Psoas muscle (tissue), 7 donors: ENCODE measurements at regions not wholly inside any gene's neighbourhood (a gene's known extent, or its start where the extent isn't known, plus 50 kb on each side); places are given as distances from the start of the nearest gene placed in this dataset.

Experiments used
- ATAC-seq, 4 donors: fragments of 200-7000 bp; cut with Tn5 transposase; one replicate each; pipeline ENCODE4 v1.9.1; 2020; ENCODE audit warnings: moderate library complexity in 3 of 4, mild to moderate bottlenecking in 2 of 4
- DNase-seq, 2 donors: peaks; one replicate each; pipeline ENCODE4 v3.0.0-alpha.2; 2020
- H3K27ac ChIP-seq: fragments of 200-600 bp; one replicate; pipeline ENCODE4 v1.8.0; 2022
- H3K27me3 ChIP-seq, 3 donors: fragments of 200-600 bp in 1 of 3; one replicate each; pipeline versions ENCODE4 v1.6.1 to v1.8.0; 2013 to 2022; ENCODE audit warnings: low read length in 2 of 3, mild to moderate bottlenecking in 2 of 3, moderate library complexity in 1 of 3; ENCODE audit not compliant: insufficient read depth in 3 of 3
- H3K36me3 ChIP-seq, 2 donors: fragments of 200-600 bp in 1 of 2; one replicate each; pipeline versions ENCODE4 v1.6.1 to v1.8.0; 2013 to 2022; ENCODE audit warnings: low read depth in 1 of 2, mild to moderate bottlenecking in 1 of 2, moderate library complexity in 1 of 2; ENCODE audit not compliant: insufficient read depth in 1 of 2
- H3K4me1 ChIP-seq: fragments of 200-600 bp; one replicate; pipeline ENCODE4 v1.8.0; 2022
- H3K4me3 ChIP-seq: fragments of 200-600 bp; one replicate; pipeline ENCODE4 v1.8.0; 2022; ENCODE audit warnings: mild to moderate bottlenecking
- H3K9me3 ChIP-seq: fragments of 200-600 bp; one replicate; pipeline ENCODE4 v1.8.0; 2022
- WGBS, 3 donors: extraction: QIAGEN DNeasy Blood & Tissue Kit; methylation state at CpG; one replicate each; pipeline versions ENCODE4 v1.1.6 to v1.1.7; 2013; 5-methylcytosine and 5-hydroxymethylcytosine counted together
- intact Hi-C, 2 donors: fragments of 100-400 bp; cut with DNase I; formaldehyde crosslinking; loops; one replicate each; pipeline versions ENCODE4 v1.11.0 to v1.14.2; 2022
- TF ChIP-seq, protein P1 (sequence below): fragments of 200-600 bp; IDR thresholded peaks from one replicate; pipeline ENCODE4 v1.8.0; 2022; ENCODE audit warnings: antibody characterized with exemption
- donor health status: healthy with polysubstance abuse.
- donor health status: DM: no; HTN: no; CAD: no; lungs with moderate emphysema.
- donor health status: Bipolar disorder and iron deficiency.
- donor health status: healthy.
- donor health status: DM: yes; HTN: yes; CAD: no.
- donor health status: DM: no; HTN: no; CAD: no.
- donor health status: DM: yes; HTN: yes; CAD: no.

DNA sequence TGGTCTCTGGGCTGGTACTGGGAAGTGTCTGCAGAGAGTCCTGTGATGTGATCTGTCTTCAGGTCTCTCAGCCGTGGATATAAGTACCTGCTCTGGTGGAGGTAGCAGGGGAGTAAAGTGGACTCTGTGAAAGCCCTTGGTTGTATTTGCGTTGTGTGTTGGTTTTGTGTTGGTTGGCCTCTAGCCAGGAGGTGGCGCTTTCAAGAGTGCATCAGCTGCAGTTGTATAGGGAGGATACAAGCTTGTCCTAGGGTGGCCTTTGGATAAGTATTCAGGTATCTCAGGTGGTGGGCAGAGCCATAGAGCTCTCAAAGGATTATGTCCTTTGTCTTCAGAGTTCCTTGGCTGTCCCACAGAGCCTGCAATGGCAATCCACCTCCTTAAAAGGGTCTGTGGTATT, 111.6 kb downstream of the MAGEB17 start:
- ATAC-seq (no peak), DNase-seq (no peak)
- no peak overlapping the region for H3K4me3 ChIP-seq
- intact Hi-C loops: loop anchor here in 1 of 2 donors (5.0 kb wide), 1 partner anchor 137 kb away; no protein-coding TSS in a partner anchor
- H3K4me1 ChIP-seq: no peaks in the 10 kb centered on the region
- H3K9me3 ChIP-seq: no peaks in the 10 kb centered on the region
- TF ChIP-seq, protein P1, sequence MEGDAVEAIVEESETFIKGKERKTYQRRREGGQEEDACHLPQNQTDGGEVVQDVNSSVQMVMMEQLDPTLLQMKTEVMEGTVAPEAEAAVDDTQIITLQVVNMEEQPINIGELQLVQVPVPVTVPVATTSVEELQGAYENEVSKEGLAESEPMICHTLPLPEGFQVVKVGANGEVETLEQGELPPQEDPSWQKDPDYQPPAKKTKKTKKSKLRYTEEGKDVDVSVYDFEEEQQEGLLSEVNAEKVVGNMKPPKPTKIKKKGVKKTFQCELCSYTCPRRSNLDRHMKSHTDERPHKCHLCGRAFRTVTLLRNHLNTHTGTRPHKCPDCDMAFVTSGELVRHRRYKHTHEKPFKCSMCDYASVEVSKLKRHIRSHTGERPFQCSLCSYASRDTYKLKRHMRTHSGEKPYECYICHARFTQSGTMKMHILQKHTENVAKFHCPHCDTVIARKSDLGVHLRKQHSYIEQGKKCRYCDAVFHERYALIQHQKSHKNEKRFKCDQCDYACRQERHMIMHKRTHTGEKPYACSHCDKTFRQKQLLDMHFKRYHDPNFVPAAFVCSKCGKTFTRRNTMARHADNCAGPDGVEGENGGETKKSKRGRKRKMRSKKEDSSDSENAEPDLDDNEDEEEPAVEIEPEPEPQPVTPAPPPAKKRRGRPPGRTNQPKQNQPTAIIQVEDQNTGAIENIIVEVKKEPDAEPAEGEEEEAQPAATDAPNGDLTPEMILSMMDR: no peak
- 69 to 81% (median 76%) methylated on average over 3 of the region's 3 CpGs for WGBS, 3 donors
- no peaks in the 10 kb centered on the region for H3K27me3 ChIP-seq
- H3K36me3 ChIP-seq: no peaks in the 10 kb centered on the region
- no peak overlapping the region for H3K27ac ChIP-seq

DNA sequence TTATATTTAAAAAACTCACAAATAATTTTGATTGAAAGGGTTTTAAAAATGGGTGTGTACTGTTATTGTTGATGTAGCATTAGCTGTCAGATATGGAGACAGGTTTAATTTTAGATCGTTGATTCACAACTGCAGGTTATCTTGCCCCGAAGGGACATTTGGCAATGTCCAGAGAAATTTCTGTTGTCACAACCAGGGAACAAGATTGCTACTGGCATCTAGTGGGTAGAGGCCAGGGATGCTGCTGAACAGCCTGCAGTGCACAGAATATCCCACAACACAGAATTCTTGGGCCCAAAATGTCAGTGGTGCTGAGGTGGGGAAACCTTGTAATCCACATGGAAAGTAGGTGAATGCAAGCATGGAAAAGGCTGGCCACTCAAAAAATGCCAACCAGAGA, 114.9 kb downstream of the MAGEB17 start:
- H3K9me3 ChIP-seq: no peaks in the 10 kb centered on the region
- no peaks in the 10 kb centered on the region for H3K27me3 ChIP-seq
- DNase-seq (no peak), ATAC-seq (peak in 2 of 4 donors; percentile 15 to 38)
- WGBS, 3 donors: 39 to 67% (median 64%) methylated on average over 2 of the region's 2 CpGs
- TF ChIP-seq, protein P1: no peak
- no peak overlapping the region for H3K4me3 ChIP-seq
- intact Hi-C loops: no loop called here
- no peak overlapping the region for H3K27ac ChIP-seq
- no peaks in the 10 kb centered on the region for H3K36me3 ChIP-seq
- H3K4me1 ChIP-seq: no peaks in the 10 kb centered on the region

DNA sequence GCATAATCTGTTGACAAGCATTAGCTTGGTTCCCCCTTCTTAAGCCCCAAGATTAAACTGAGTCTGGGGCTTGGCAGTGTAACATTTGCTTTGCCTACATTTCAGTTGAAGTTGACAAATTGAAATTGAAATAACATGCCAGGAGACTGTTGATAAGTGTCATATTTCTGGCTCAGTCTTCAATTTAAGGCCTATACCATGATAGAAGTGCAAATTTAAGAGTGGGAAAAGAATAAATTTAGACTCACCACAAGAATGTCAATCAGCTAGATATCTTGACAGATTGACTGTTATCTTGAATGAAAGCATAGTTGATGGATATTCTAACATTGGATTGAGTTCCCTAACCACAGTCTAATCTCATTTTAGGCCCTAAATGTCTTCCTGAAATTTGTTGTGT, 117.6 kb downstream of the MAGEB17 start:
- no peak for DNase-seq
- no peak for ATAC-seq
- Histone ChIP-seq H3K27ac (no peak overlapping the region), H3K27me3 (no peaks in the 10 kb centered on the region), H3K9me3 (no peaks in the 10 kb centered on the region), H3K36me3 (no peaks in the 10 kb centered on the region), H3K4me1 (no peaks in the 10 kb centered on the region), H3K4me3 (no peak overlapping the region)
- TF ChIP-seq, protein P1: no peak
- intact Hi-C loops: no loop called here

DNA sequence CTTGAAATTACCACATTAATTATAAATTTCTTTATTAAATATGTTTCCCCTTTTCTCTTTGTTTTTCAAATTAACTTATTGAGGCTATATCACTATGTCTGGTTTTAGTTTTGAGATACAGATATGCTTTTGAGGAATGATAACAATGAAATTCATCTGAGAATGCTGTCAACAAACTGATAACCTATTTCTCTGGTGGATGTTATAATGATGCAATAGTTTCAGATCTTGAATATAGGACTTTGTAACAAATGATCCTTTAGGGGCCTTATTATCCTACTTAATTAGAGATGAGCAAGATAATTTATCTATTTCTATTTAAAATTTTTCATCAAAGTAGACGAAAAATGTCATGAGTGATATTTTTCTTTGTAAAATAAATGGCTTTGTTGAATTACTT, 123.7 kb downstream of the MAGEB17 start:
- intact Hi-C loops: no loop called here

DNA sequence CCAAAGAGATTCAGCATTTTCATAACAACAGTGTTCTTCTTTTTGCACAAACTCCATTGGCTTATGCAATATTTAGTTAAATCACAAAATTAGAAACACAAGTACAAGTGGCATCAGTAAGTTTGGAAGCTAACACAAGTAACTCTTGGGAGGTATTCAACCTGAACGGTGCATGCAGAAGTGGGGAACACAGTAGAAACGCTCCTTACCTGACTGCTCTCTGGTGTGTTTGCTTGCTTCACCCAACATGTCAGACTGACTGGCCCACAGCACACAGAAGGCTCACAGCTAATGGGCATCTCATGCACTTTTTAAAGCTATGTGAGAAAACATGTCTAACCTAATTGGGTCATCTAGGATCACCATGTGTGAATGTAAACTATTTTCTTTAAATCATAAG, 133.6 kb downstream of the MAGEB17 start:
- H3K4me1 ChIP-seq: no peaks in the 10 kb centered on the region
- no peaks in the 10 kb centered on the region for H3K9me3 ChIP-seq
- H3K36me3 ChIP-seq: no peaks in the 10 kb centered on the region
- H3K27ac ChIP-seq: no peak overlapping the region
- no peak for ATAC-seq
- intact Hi-C loops: no loop called here
- TF ChIP-seq, protein P1: no peak
- no peak overlapping the region for H3K4me3 ChIP-seq
- H3K27me3 ChIP-seq: peaks cover 0 to 8% (median 0%) of the 10 kb centered on the region in 3 donors
- 83 to 86% (median 85%) methylated on average over 2 of the region's 2 CpGs for WGBS, 3 donors
- DNase-seq: no peak

More for the DNA sequence above, 123.7 kb downstream of the MAGEB17 start:
- Histone ChIP-seq H3K36me3 (no peaks in the 10 kb centered on the region), H3K4me1 (no peaks in the 10 kb centered on the region), H3K4me3 (no peak overlapping the region), H3K9me3 (no peaks in the 10 kb centered on the region), H3K27me3 (peaks cover 0 to 10% (median 0%) of the 10 kb centered on the region in 3 donors), H3K27ac (no peak overlapping the region)
- DNase-seq (no peak), ATAC-seq (no peak)
- TF ChIP-seq, protein P1: no peak
- WGBS, 3 donors: 77 to 91% (median 88%) methylated on average over 1 of the region's 1 CpG
